ES-I3 (cell line): ENCODE measurements at regions not wholly inside any gene's neighbourhood (a gene's known extent, or its start where the extent isn't known, plus 50 kb on each side); places are given as distances from the start of the nearest gene placed in this dataset.

Experiments
- H3K36me3 ChIP-seq: 2 replicates; pipeline ENCODE4 v1.6.1; 2013; ENCODE audit warnings: mild to moderate bottlenecking, low read length, control low read depth, moderate library complexity; ENCODE audit not compliant: insufficient read depth
- H3K4me1 ChIP-seq: 2 replicates; pipeline ENCODE4 v1.6.1; 2013; ENCODE audit warnings: mild to moderate bottlenecking, control low read depth, low read length; ENCODE audit not compliant: insufficient read depth
- H3K9ac ChIP-seq: 2 replicates; pipeline ENCODE4 v1.6.1; 2013; ENCODE audit warnings: low read depth, mild to moderate bottlenecking, low read length, moderate library complexity
- H3K9me3 ChIP-seq: 2 replicates; pipeline ENCODE4 v1.6.1; 2013; ENCODE audit warnings: mild to moderate bottlenecking, low read length, moderate library complexity; ENCODE audit not compliant: control insufficient read depth, insufficient read depth

GRCh38 chr13:73292127-73292526 lies 233.3 kb downstream of the KLF5 start:
- H3K4me1 ChIP-seq, result peaks cover 6% of the 10 kb centered on the region
- H3K36me3 ChIP-seq, result no peaks in the 10 kb centered on the region
- no peak overlapping the region for H3K9ac ChIP-seq
- H3K9me3 ChIP-seq, result no peaks in the 10 kb centered on the region

GRCh38 chr13:73290844-73291243 lies 232.0 kb downstream of the KLF5 start:
- Histone ChIP-seq H3K9ac (no peak overlapping the region), H3K4me1 (peaks cover 6% of the 10 kb centered on the region), H3K36me3 (no peaks in the 10 kb centered on the region), H3K9me3 (no peaks in the 10 kb centered on the region)

- Histone ChIP-seq H3K4me1 (peaks cover under 1% of the 10 kb centered on the region; the same call in 1 of the 2 replicates), H3K9ac (no peak overlapping the region), H3K9me3 (no peaks in the 10 kb centered on the region), H3K36me3 (no peaks in the 10 kb centered on the region)
These were observed 229.8 kb downstream of the KLF5 start for GRCh38 chr13:73288596-73288995.

GRCh38 chr13:73287831-73288230 lies 229.0 kb downstream of the KLF5 start:
- no peaks in the 10 kb centered on the region for H3K9me3 ChIP-seq
- H3K9ac ChIP-seq, result no peak overlapping the region
- H3K36me3 ChIP-seq, result no peaks in the 10 kb centered on the region
- H3K4me1 ChIP-seq, result no peaks in the 10 kb centered on the region

- H3K9me3 ChIP-seq, result no peaks in the 10 kb centered on the region
- no peaks in the 10 kb centered on the region for H3K4me1 ChIP-seq
- H3K36me3 ChIP-seq, result no peaks in the 10 kb centered on the region
These were observed 228.3 kb downstream of the KLF5 start for GRCh38 chr13:73286942-73287620.

GRCh38 chr13:73286177-73286576 lies 227.4 kb downstream of the KLF5 start:
- Histone ChIP-seq H3K36me3 (no peaks in the 10 kb centered on the region), H3K4me1 (no peaks in the 10 kb centered on the region), H3K9ac (no peak overlapping the region), H3K9me3 (no peaks in the 10 kb centered on the region)

More at GRCh38 chr13:73286942-73287620, 228.3 kb downstream of the KLF5 start:
- no peak overlapping the region for H3K9ac ChIP-seq

- H3K9me3 ChIP-seq, result no peaks in the 10 kb centered on the region
- no peak overlapping the region for H3K9ac ChIP-seq
- no peaks in the 10 kb centered on the region for H3K4me1 ChIP-seq
- H3K36me3 ChIP-seq, result no peaks in the 10 kb centered on the region
These were observed 225.5 kb downstream of the KLF5 start for GRCh38 chr13:73284081-73284874.

GRCh38 chr13:73283636-73284035 lies 224.8 kb downstream of the KLF5 start:
- Histone ChIP-seq H3K4me1 (no peaks in the 10 kb centered on the region), H3K9me3 (no peaks in the 10 kb centered on the region), H3K36me3 (no peaks in the 10 kb centered on the region), H3K9ac (no peak overlapping the region)

- Histone ChIP-seq H3K36me3 (no peaks in the 10 kb centered on the region), H3K9me3 (no peaks in the 10 kb centered on the region), H3K9ac (no peak overlapping the region)
These were observed 222.9 kb downstream of the KLF5 start for GRCh38 chr13:73281746-73282145.

GRCh38 chr13:73278186-73278585 lies 219.4 kb downstream of the KLF5 start:
- H3K9ac ChIP-seq, result no peak overlapping the region
- H3K4me1 ChIP-seq, result no peaks in the 10 kb centered on the region
- no peaks in the 10 kb centered on the region for H3K9me3 ChIP-seq
- no peaks in the 10 kb centered on the region for H3K36me3 ChIP-seq

More at GRCh38 chr13:73281746-73282145, 222.9 kb downstream of the KLF5 start:
- no peaks in the 10 kb centered on the region for H3K4me1 ChIP-seq

GRCh38 chr13:73275163-73275562 lies 216.4 kb downstream of the KLF5 start:
- no peak overlapping the region for H3K9ac ChIP-seq
- no peaks in the 10 kb centered on the region for H3K9me3 ChIP-seq
- H3K4me1 ChIP-seq, result no peaks in the 10 kb centered on the region
- H3K36me3 ChIP-seq, result no peaks in the 10 kb centered on the region

GRCh38 chr13:73274147-73274546 lies 215.3 kb downstream of the KLF5 start:
- H3K4me1 ChIP-seq, result no peaks in the 10 kb centered on the region
- H3K36me3 ChIP-seq, result no peaks in the 10 kb centered on the region
- H3K9ac ChIP-seq, result no peak overlapping the region
- H3K9me3 ChIP-seq, result no peaks in the 10 kb centered on the region

- H3K4me1 ChIP-seq, result no peaks in the 10 kb centered on the region
- H3K36me3 ChIP-seq, result no peaks in the 10 kb centered on the region
- H3K9ac ChIP-seq, result no peak overlapping the region
- no peaks in the 10 kb centered on the region for H3K9me3 ChIP-seq
These were observed 214.9 kb downstream of the KLF5 start for GRCh38 chr13:73273745-73274144.

- no peak overlapping the region for H3K9ac ChIP-seq
- no peaks in the 10 kb centered on the region for H3K36me3 ChIP-seq
- no peaks in the 10 kb centered on the region for H3K4me1 ChIP-seq
- no peaks in the 10 kb centered on the region for H3K9me3 ChIP-seq
These were observed 214.5 kb downstream of the KLF5 start for GRCh38 chr13:73273276-73273675.

- no peaks in the 10 kb centered on the region for H3K36me3 ChIP-seq
- no peaks in the 10 kb centered on the region for H3K4me1 ChIP-seq
- no peaks in the 10 kb centered on the region for H3K9me3 ChIP-seq
- H3K9ac ChIP-seq, result no peak overlapping the region
These were observed 214.0 kb downstream of the KLF5 start for GRCh38 chr13:73272831-73273230.
